Activated B cell treated with CpG ODN at 0.5 μM for 24 hours (primary cell): ENCODE measurements at regions not wholly inside any gene's neighbourhood (a gene's known extent, or its start where the extent isn't known, plus 50 kb on each side); places are given as distances from the start of the nearest gene placed in this dataset.

Experiments used
- ATAC-seq: fragments of 200-7000 bp; cut with Tn5 transposase; one replicate; pipeline ENCODE4 v1.10.0; 2021; ENCODE audit warnings: low read depth, mild to moderate bottlenecking, moderate library complexity
- CTCF ChIA-PET: fragments of 350-600 bp; sonication (Branson Sonifier 250); formaldehyde crosslinking; loops from one replicate; lab custom pipeline; 2021; ENCODE audit warnings: antibody characterized with exemption; lab: Charles Lee
- POLR2A ChIA-PET: fragments of 350-600 bp; sonication (Branson Sonifier 250); formaldehyde crosslinking; loops from one replicate; lab custom pipeline; 2021; ENCODE audit warnings: antibody characterized with exemption; lab: Charles Lee
- DNase-seq: peaks from one replicate; pipeline ENCODE4 v3.0.0; 2022
- H3K27ac Mint-ChIP-seq: one replicate; pipeline ENCODE4 v1.8.0; 2020; ENCODE audit warnings: mixed read lengths
- H3K27me3 Mint-ChIP-seq: one replicate; pipeline ENCODE4 v1.8.0; 2021; ENCODE audit warnings: mixed read lengths
- H3K36me3 Mint-ChIP-seq: one replicate; pipeline ENCODE4 v1.8.0; 2021; ENCODE audit warnings: low read depth, mixed read lengths
- H3K4me1 Mint-ChIP-seq: one replicate; pipeline ENCODE4 v1.8.0; 2021; ENCODE audit warnings: mixed read lengths
- H3K4me3 Mint-ChIP-seq: one replicate; pipeline ENCODE4 v1.8.0; 2020; ENCODE audit warnings: mild to moderate bottlenecking, mixed read lengths
- H3K9me3 Mint-ChIP-seq: one replicate; pipeline ENCODE4 v1.8.0; 2020; ENCODE audit warnings: mixed read lengths
- CTCF ChIP-seq: fragments of 200-600 bp; IDR thresholded peaks from one replicate; pipeline ENCODE4 v1.8.0; 2022; ENCODE audit warnings: antibody characterized with exemption, mild to moderate bottlenecking
- intact Hi-C: fragments of 100-400 bp; cut with micrococcal nuclease; formaldehyde crosslinking; loops from one replicate; pipeline ENCODE4 v1.15.1; 2024

GRCh38 chr1:115225993-115226685, 111.9 kb downstream of the NGF start:
- ATAC-seq (no peak), DNase-seq (no peak)
- Mint-ChIP-seq H3K4me1 (no peaks in the 10 kb centered on the region), H3K27me3 (no peaks in the 10 kb centered on the region), H3K9me3 (no peaks in the 10 kb centered on the region), H3K36me3 (no peaks in the 10 kb centered on the region), H3K4me3 (no peak overlapping the region), H3K27ac (no peak overlapping the region)
- no peak for TF ChIP-seq CTCF
- intact Hi-C loops: no loop called here
- CTCF ChIA-PET: no interaction called here
- POLR2A ChIA-PET: no interaction called here

GRCh38 chr1:115224636-115225035, 113.4 kb downstream of the NGF start:
- H3K27ac Mint-ChIP-seq: no peak overlapping the region
- CTCF ChIA-PET: no interaction called here
- H3K4me1 Mint-ChIP-seq: no peaks in the 10 kb centered on the region
- H3K4me3 Mint-ChIP-seq: no peak overlapping the region
- POLR2A ChIA-PET: no interaction called here
- no peaks in the 10 kb centered on the region for H3K36me3 Mint-ChIP-seq
- no peak for TF ChIP-seq CTCF
- H3K9me3 Mint-ChIP-seq: no peaks in the 10 kb centered on the region
- ATAC-seq (no peak), DNase-seq (no peak)
- H3K27me3 Mint-ChIP-seq: no peaks in the 10 kb centered on the region
- intact Hi-C loops: no loop called here

- Mint-ChIP-seq H3K27me3 (no peaks in the 10 kb centered on the region), H3K9me3 (no peaks in the 10 kb centered on the region), H3K4me3 (no peak overlapping the region), H3K27ac (no peak overlapping the region), H3K4me1 (no peaks in the 10 kb centered on the region), H3K36me3 (no peaks in the 10 kb centered on the region)
- ChIA-PET POLR2A (no interaction called here), CTCF (no interaction called here)
- intact Hi-C loops: no loop called here
- ATAC-seq: no peak
- TF ChIP-seq CTCF: no peak
- no peak for DNase-seq
Measured at GRCh38 chr1:115222616-115223402, 115.2 kb downstream of the NGF start.

GRCh38 chr1:115220340-115221270, 117.4 kb downstream of the NGF start:
- Mint-ChIP-seq H3K9me3 (no peaks in the 10 kb centered on the region), H3K4me1 (no peaks in the 10 kb centered on the region), H3K4me3 (no peak overlapping the region), H3K27ac (no peak overlapping the region), H3K36me3 (no peaks in the 10 kb centered on the region), H3K27me3 (peaks cover 2% of the 10 kb centered on the region)
- DNase-seq (no peak), ATAC-seq (no peak)
- TF ChIP-seq CTCF: no peak
- CTCF ChIA-PET: no interaction called here
- intact Hi-C loops: no loop called here
- POLR2A ChIA-PET: interaction anchor here (0.6 kb wide), 1 partner anchor 337 kb away, joined by 4 read pairs; no protein-coding TSS in a partner anchor
